HepG2 (cell line): ENCODE measurements at regions not wholly inside any gene's neighbourhood (a gene's known extent, or its start where the extent isn't known, plus 50 kb on each side); places are given as distances from the start of the nearest gene placed in this dataset.

Experiments
- ATAC-seq: fragments of 200-7000 bp; cut with Tn5 transposase; 3 replicates; pipeline ENCODE4 v1.9.1; 2020; ENCODE audit warnings: mild to moderate bottlenecking, moderate library complexity
- BruUV-seq: library from RNA; stranded (reverse); fragments of 400-500 nt; replicated peaks from 2 replicates; lab custom pipeline; 2021; lab: Mats Ljungman, UMichigan
- CTCF ChIA-PET: fragments of 300-600 bp; formaldehyde crosslinking; extraction: SDS; loops from one replicate; lab custom pipeline; 2021; ENCODE audit warnings: low total read pairs, inconsistent platforms, low intra/inter-chr PET ratio; lab: Yijun Ruan, JAX
- POLR2A ChIA-PET: fragments of 350-600 bp; sonication (Branson Sonifier 250); formaldehyde crosslinking; loops from one replicate; lab custom pipeline; 2020; ENCODE audit warnings: antibody characterized with exemption, inconsistent platforms; lab: Yijun Ruan, JAX
- DNase-seq: peaks from one replicate; pipeline ENCODE4 v3.0.0-alpha.2; 2015; ENCODE audit warnings: low spot score
- FAIRE-seq: peaks from 3 replicates; lab custom pipeline; 2011; peaks lifted over from hg19 to GRCh38; lab: Jason Lieb, UNC
- H2AFZ ChIP-seq: one replicate; pipeline ENCODE4 v1.6.1; 2011; ENCODE audit warnings: low read length, inconsistent platforms
- H3K27ac ChIP-seq: fragments of 300-600 bp; 3 replicates; pipeline ENCODE4 v1.8.0; 2011; ENCODE audit warnings: mixed run types, mild to moderate bottlenecking, mixed read lengths, low read length, inconsistent platforms; ENCODE audit not compliant: insufficient read depth; ENCODE audit errors: extremely low read length
- H3K27me3 ChIP-seq, 2 experiments: fragments of 200-600 bp in 1 of 2; 2 replicates in 1 of 2; 3 replicates in 1 of 2; pipeline versions ENCODE4 v1.6.0 to v1.8.0; 2011; ENCODE audit warnings: low read length in 2 of 2, mild to moderate bottlenecking in 2 of 2, moderate library complexity in 2 of 2, inconsistent platforms in 1 of 2; ENCODE audit not compliant: insufficient read depth in 2 of 2, control insufficient read depth in 1 of 2
- H3K36me3 ChIP-seq, 2 experiments: fragments of 200-600 bp in 1 of 2; replicated peaks in 1 of 2; 2 replicates in 1 of 2; 3 replicates in 1 of 2; pipeline versions ENCODE4 v1.5.1 to v1.8.0; 2011; ENCODE audit warnings: low read length in 2 of 2, inconsistent platforms in 1 of 2; ENCODE audit not compliant: insufficient read depth in 2 of 2, control insufficient read depth in 1 of 2
- H3K4me1 ChIP-seq: 2 replicates; pipeline ENCODE4 v1.5.1; 2012; ENCODE audit warnings: low read length, inconsistent platforms; ENCODE audit not compliant: insufficient read depth
- H3K4me2 ChIP-seq: 2 replicates; pipeline ENCODE4 v1.6.0; 2011; ENCODE audit warnings: low read depth, low read length, inconsistent platforms
- H3K4me3 ChIP-seq, 3 experiments: fragments of 200-600 bp in 1 of 3; sonication (generic), shearing (Covaris generic) in 1 of 3; replicated peaks in 1 of 3; 2 replicates each; pipeline ENCODE4 v1.5.1; 2011 to 2016; ENCODE audit warnings: low read length in 3 of 3, inconsistent platforms in 2 of 3, low read depth in 2 of 3, mild to moderate bottlenecking in 2 of 3, control low read depth in 1 of 3, mixed read lengths in 1 of 3; ENCODE audit not compliant: insufficient read depth in 1 of 3
- H3K79me2 ChIP-seq: one replicate; pipeline ENCODE4 v1.6.1; 2011; ENCODE audit warnings: low read length, inconsistent platforms; ENCODE audit not compliant: insufficient read depth
- H3K9ac ChIP-seq: 2 replicates; pipeline ENCODE4 v1.6.0; 2011; ENCODE audit warnings: mild to moderate bottlenecking, low read depth, low read length, inconsistent platforms; ENCODE audit not compliant: insufficient read depth
- H3K9me3 ChIP-seq: 2 replicates; pipeline ENCODE4 v1.5.1; 2012; ENCODE audit warnings: mild to moderate bottlenecking, low read length
- H4K20me1 ChIP-seq: 2 replicates; pipeline ENCODE4 v1.6.0; 2011; ENCODE audit warnings: inconsistent platforms, mild to moderate bottlenecking, low read length, moderate library complexity; ENCODE audit not compliant: insufficient read depth
- CBX5 ChIP-seq: sonication (generic); formaldehyde crosslinking; IDR thresholded peaks from 2 replicates; pipeline ENCODE4 v1.4.0; 2020; ENCODE audit warnings: missing genetic modification reagents, borderline replicate concordance
- CC2D1A ChIP-seq: sonication (generic); formaldehyde crosslinking; IDR thresholded peaks from 2 replicates; pipeline ENCODE4 v1.8.1; 2023; ENCODE audit warnings: mild to moderate bottlenecking, missing genetic modification reagents
- CENPT ChIP-seq: sonication (generic); formaldehyde crosslinking; IDR thresholded peaks from 2 replicates; pipeline ENCODE4 v1.8.0; 2022; ENCODE audit warnings: low read depth, mild to moderate bottlenecking, moderate library complexity, missing genetic modification reagents
- DPF2 ChIP-seq: sonication (generic); formaldehyde crosslinking; IDR thresholded peaks from 2 replicates; pipeline ENCODE4 v1.4.0; 2020; ENCODE audit warnings: mild to moderate bottlenecking, low read depth, missing genetic modification reagents, borderline replicate concordance
- FOXA1 ChIP-seq, 2 experiments: fragments of 450-650 bp in 1 of 2; sonication (generic) in 1 of 2; formaldehyde crosslinking in 1 of 2; IDR thresholded peaks; 2 replicates each; pipeline versions ENCODE4 v1.4.0 to v1.6.1; 2016 to 2020; ENCODE audit warnings: missing genetic modification reagents in 1 of 2
- HOXA5 ChIP-seq: sonication (generic); formaldehyde crosslinking; IDR thresholded peaks from 2 replicates; pipeline ENCODE4 v1.4.0; 2020; ENCODE audit warnings: missing genetic modification reagents
- KAT8 ChIP-seq: IDR thresholded peaks from 2 replicates; pipeline ENCODE4 v1.6.1; 2016; ENCODE audit warnings: missing genetic modification reagents, missing compliant biosample characterization
- SOX5 ChIP-seq: IDR thresholded peaks from 2 replicates; pipeline ENCODE4 v1.6.1; 2016; ENCODE audit warnings: borderline replicate concordance
- ZBTB33 ChIP-seq: sonication (generic); formaldehyde crosslinking; IDR thresholded peaks from 2 replicates; pipeline ENCODE4 v1.4.0; 2020; ENCODE audit warnings: missing genetic modification reagents
- ZFP41 ChIP-seq: sonication (generic); formaldehyde crosslinking; IDR thresholded peaks from 2 replicates; pipeline ENCODE4 v1.4.0; 2020; ENCODE audit warnings: mild to moderate bottlenecking, missing genetic modification reagents, borderline replicate concordance
- ZNF263 ChIP-seq: sonication (generic); formaldehyde crosslinking; IDR thresholded peaks from 2 replicates; pipeline ENCODE4 v1.4.0; 2020; ENCODE audit warnings: missing genetic modification reagents
- ZNF678 ChIP-seq: sonication (generic); formaldehyde crosslinking; IDR thresholded peaks from 2 replicates; pipeline ENCODE4 v1.4.0; 2020; ENCODE audit warnings: mild to moderate bottlenecking, missing genetic modification reagents
- ZNF839 ChIP-seq: sonication (generic); formaldehyde crosslinking; IDR thresholded peaks from 2 replicates; pipeline ENCODE4 v1.4.0; 2020; ENCODE audit warnings: missing genetic modification reagents, mild to moderate bottlenecking, borderline replicate concordance
- WGBS: methylation state at CpG from one replicate; pipeline ENCODE4 v1.1.6; 2017; ENCODE audit warnings: low lambda C conversion rate; 5-methylcytosine and 5-hydroxymethylcytosine counted together
- in situ Hi-C: cut with HindIII; loops from 2 replicates; pipeline ENCODE4 v1.10.0; 2017; ENCODE audit warnings: low pct_unique_long_range_greater_than_20kb; ENCODE audit not compliant: extremely low pct_ligation_motif_present
- intact Hi-C: fragments of 100-400 bp; cut with micrococcal nuclease; formaldehyde crosslinking; loops from one replicate; pipeline ENCODE4 v1.10.0; 2022; ENCODE audit not compliant: unreplicated experiment

GRCh38 chr10:36325815-36326214, 683.7 kb upstream of the FZD8 start:
- Histone ChIP-seq H3K79me2 (no peaks in the 10 kb centered on the region), H3K27me3 (no peaks in the 10 kb centered on the region), H3K36me3 (no peaks in the 10 kb centered on the region), H3K9me3 (no peaks in the 10 kb centered on the region), H3K27ac (no peak overlapping the region), H3K4me2 (no peak overlapping the region), H3K9ac (no peak overlapping the region), H3K4me3 (no peak overlapping the region), H2AFZ (no peak overlapping the region)
- no peak for DNase-seq
- 27% methylated on average over 2 of the region's 2 CpGs for WGBS
- no TSS peak for BruUV-seq
- intact Hi-C loops (no loop called here), in situ Hi-C loops (no loop called here)
- POLR2A ChIA-PET, result no interaction called here
- TF ChIP-seq HOXA5 (CRISPR knock-in tag) (no peak), ZNF263 (CRISPR knock-in tag) (no peak), ZNF839 (CRISPR knock-in tag) (no peak), DPF2 (CRISPR knock-in tag) (no peak), CBX5 (no peak), ZBTB33 (no peak), CC2D1A (no peak), ZNF678 (CRISPR knock-in tag) (no peak), KAT8 (CRISPR knock-in tag) (no peak), CENPT (no peak), SOX5 (CRISPR knock-in tag) (no peak), ZFP41 (CRISPR knock-in tag) (no peak), FOXA1 (IDR thresholded peaks at IDR 0.05) (no peak), FOXA1 (CRISPR knock-in tag; IDR thresholded peaks at IDR 0.05) (no peak)
- TF ChIP-seq, all 625 proteins: peak for 0
- CTCF ChIA-PET, result no interaction called here
- Histone ChIP-seq H3K4me1 (no peaks in the 10 kb centered on the region), H4K20me1 (no peaks in the 10 kb centered on the region)
- FAIRE-seq, result no peak
- ATAC-seq, result no peak
